ENCODE measurements at regions not wholly inside any gene's neighbourhood (a gene's known extent, or its start where the extent isn't known, plus 50 kb on each side); places are given as distances from the start of the nearest gene placed in this dataset.
"Not testable (repeated sequence)": the region's sequence is repeated elsewhere in the genome, so short reads cannot be mapped to it uniquely, and the experiment has no call there.

GRCh38 chr6:118719351-118720124 is 68.1 kb upstream of the CEP85L start:
- DNase-seq (ENCODE audit: low read depth) = no peak

- DNase-seq (ENCODE audit: low read depth) = no peak
Measured at GRCh38 chr6:118718903-118719302, 67.5 kb upstream of the CEP85L start.

GRCh38 chr6:118718297-118718696 is 66.9 kb upstream of the CEP85L start:
- no peak for DNase-seq (ENCODE audit: low read depth)

GRCh38 chr6:118717106-118717505 is 65.7 kb upstream of the CEP85L start:
- DNase-seq (ENCODE audit: low read depth) = no peak

GRCh38 chr6:118715907-118716306 is 64.5 kb upstream of the CEP85L start:
- DNase-seq (ENCODE audit: low read depth) = not testable (repeated sequence)

- no peak for DNase-seq (ENCODE audit: low read depth)
Measured at GRCh38 chr6:118715376-118715775, 64.0 kb upstream of the CEP85L start.

GRCh38 chr6:118714756-118715155 is 63.4 kb upstream of the CEP85L start:
- DNase-seq (ENCODE audit: low read depth) = no peak

GRCh38 chr6:118712969-118713368 is 61.6 kb upstream of the CEP85L start:
- no peak for DNase-seq (ENCODE audit: low read depth)

- no peak for DNase-seq (ENCODE audit: low read depth)
Measured at GRCh38 chr6:118710616-118711015, 59.2 kb upstream of the CEP85L start.

- no peak for DNase-seq (ENCODE audit: low read depth)
Measured at GRCh38 chr6:118709859-118710350, 58.5 kb upstream of the CEP85L start.

- no peak for DNase-seq (ENCODE audit: low read depth)
Measured at GRCh38 chr6:118708744-118709143, 57.4 kb upstream of the CEP85L start.

GRCh38 chr6:118708055-118708454 is 56.7 kb upstream of the CEP85L start:
- DNase-seq (ENCODE audit: low read depth) = no peak

- DNase-seq (ENCODE audit: low read depth) = no peak
Measured at GRCh38 chr6:118706702-118707101, 55.3 kb upstream of the CEP85L start.

- no peak for DNase-seq (ENCODE audit: low read depth)
Measured at GRCh38 chr6:118705544-118706491, 54.4 kb upstream of the CEP85L start.

GRCh38 chr6:118704915-118705314 is 53.5 kb upstream of the CEP85L start:
- DNase-seq (ENCODE audit: low read depth) = peak; percentile 57

GRCh38 chr6:118701260-118701659 is 49.9 kb upstream of the CEP85L start:
- not testable (repeated sequence) for DNase-seq (ENCODE audit: low read depth)

Measured in forelimb muscle (tissue), 1 donor.